PC-3 (cell line): ENCODE measurements at regions not wholly inside any gene's neighbourhood (a gene's known extent, or its start where the extent isn't known, plus 50 kb on each side); places are given as distances from the start of the nearest gene placed in this dataset.
"Not testable (repeated sequence)": the region's sequence is repeated elsewhere in the genome, so short reads cannot be mapped to it uniquely, and the experiment has no call there.

Experiments
- EZH2 ChIP-seq: fragments of 300-600 bp; sonication (generic); IDR thresholded peaks from one replicate; pipeline ENCODE4 v1.6.1; 2017; ENCODE audit warnings: antibody characterized with exemption, mild to moderate bottlenecking, low read length; ENCODE audit not compliant: unreplicated experiment
- EZH2phosphoT487 ChIP-seq: fragments of 300-600 bp; sonication (generic); IDR thresholded peaks from 2 replicates; pipeline ENCODE4 v1.6.1; 2018; ENCODE audit warnings: mild to moderate bottlenecking, antibody characterized with exemption, low read length, borderline replicate concordance
- TF ChIP-seq, protein P1 (sequence below): fragments of 300-600 bp; sonication (generic); conservative IDR thresholded peaks from 2 replicates; pipeline ENCODE4 v1.5.1; 2017; ENCODE audit warnings: antibody characterized with exemption, low read depth, mild to moderate bottlenecking, low read length

DNA sequence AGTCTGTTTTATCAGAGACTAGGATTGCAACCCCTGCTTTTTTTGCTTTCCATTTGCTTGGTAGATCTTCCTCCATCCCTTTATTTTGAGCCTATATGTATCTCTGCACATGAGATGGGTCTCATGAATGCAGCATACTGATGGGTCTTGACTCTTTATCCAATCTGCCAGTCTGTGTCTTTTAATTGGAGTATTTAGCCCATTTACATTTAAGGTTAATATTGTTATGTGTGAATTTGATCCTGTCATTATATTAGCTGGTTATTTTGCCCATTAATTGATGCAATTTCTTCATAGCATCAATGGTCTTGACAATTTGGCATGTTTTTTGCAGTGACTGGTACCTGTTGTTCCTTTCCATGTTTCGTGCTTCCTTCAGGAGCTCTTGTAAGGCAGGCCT is 161.7 kb downstream of the GDAP2 start:
- TF ChIP-seq, protein P1, sequence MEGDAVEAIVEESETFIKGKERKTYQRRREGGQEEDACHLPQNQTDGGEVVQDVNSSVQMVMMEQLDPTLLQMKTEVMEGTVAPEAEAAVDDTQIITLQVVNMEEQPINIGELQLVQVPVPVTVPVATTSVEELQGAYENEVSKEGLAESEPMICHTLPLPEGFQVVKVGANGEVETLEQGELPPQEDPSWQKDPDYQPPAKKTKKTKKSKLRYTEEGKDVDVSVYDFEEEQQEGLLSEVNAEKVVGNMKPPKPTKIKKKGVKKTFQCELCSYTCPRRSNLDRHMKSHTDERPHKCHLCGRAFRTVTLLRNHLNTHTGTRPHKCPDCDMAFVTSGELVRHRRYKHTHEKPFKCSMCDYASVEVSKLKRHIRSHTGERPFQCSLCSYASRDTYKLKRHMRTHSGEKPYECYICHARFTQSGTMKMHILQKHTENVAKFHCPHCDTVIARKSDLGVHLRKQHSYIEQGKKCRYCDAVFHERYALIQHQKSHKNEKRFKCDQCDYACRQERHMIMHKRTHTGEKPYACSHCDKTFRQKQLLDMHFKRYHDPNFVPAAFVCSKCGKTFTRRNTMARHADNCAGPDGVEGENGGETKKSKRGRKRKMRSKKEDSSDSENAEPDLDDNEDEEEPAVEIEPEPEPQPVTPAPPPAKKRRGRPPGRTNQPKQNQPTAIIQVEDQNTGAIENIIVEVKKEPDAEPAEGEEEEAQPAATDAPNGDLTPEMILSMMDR: not testable (repeated sequence)
- not testable (repeated sequence) for TF ChIP-seq EZH2phosphoT487, EZH2
